ENCODE measurements at regions not wholly inside any gene's neighbourhood (a gene's known extent, or its start where the extent isn't known, plus 50 kb on each side); places are given as distances from the start of the nearest gene placed in this dataset.
"Not testable (repeated sequence)": the region's sequence is repeated elsewhere in the genome, so short reads cannot be mapped to it uniquely, and the experiment has no call there.

GRCh38 chr18:34528177-34528576, 181.9 kb upstream of the DTNA start:
- H3K36me3 ChIP-seq: no peaks in the 10 kb centered on the region
- no peaks in the 10 kb centered on the region for H3K27me3 ChIP-seq
- no peak for TF ChIP-seq CTCF (IDR thresholded peaks at IDR 0.05)
- H3K4me1 ChIP-seq: no peaks in the 10 kb centered on the region
- no peaks in the 10 kb centered on the region for H3K9me3 ChIP-seq
- no peak overlapping the region for H3K27ac ChIP-seq
- no peak overlapping the region for H3K4me3 ChIP-seq
- DNase-seq (ENCODE audit: low spot score in 2 of 2): no peak
- intact Hi-C loops (cut with DNase I): no loop called here

- TF ChIP-seq CTCF (IDR thresholded peaks at IDR 0.05): no peak
- H3K27me3 ChIP-seq: no peaks in the 10 kb centered on the region
Observed at GRCh38 chr18:34529358-34530335, 180.5 kb upstream of the DTNA start.

GRCh38 chr18:34531110-34531509, 179.0 kb upstream of the DTNA start:
- H3K27me3 ChIP-seq: no peaks in the 10 kb centered on the region
- H3K4me1 ChIP-seq: no peaks in the 10 kb centered on the region
- no peaks in the 10 kb centered on the region for H3K9me3 ChIP-seq
- intact Hi-C loops (cut with DNase I): no loop called here
- no peak overlapping the region for H3K4me3 ChIP-seq
- no peak for TF ChIP-seq CTCF (IDR thresholded peaks at IDR 0.05)
- H3K36me3 ChIP-seq: no peaks in the 10 kb centered on the region
- no peak for DNase-seq (ENCODE audit: low spot score in 2 of 2)
- H3K27ac ChIP-seq: no peak overlapping the region

More at GRCh38 chr18:34529358-34530335, 180.5 kb upstream of the DTNA start:
- Histone ChIP-seq H3K4me1 (no peaks in the 10 kb centered on the region), H3K36me3 (no peaks in the 10 kb centered on the region), H3K9me3 (no peaks in the 10 kb centered on the region), H3K27ac (no peak overlapping the region), H3K4me3 (no peak overlapping the region)
- no peak for DNase-seq (ENCODE audit: low spot score in 2 of 2)
- intact Hi-C loops (cut with DNase I): no loop called here

GRCh38 chr18:34534642-34535041, 175.5 kb upstream of the DTNA start:
- H3K36me3 ChIP-seq; DNase-seq (ENCODE audit: low spot score in 2 of 2); intact Hi-C loops (cut with DNase I); H3K4me3 ChIP-seq; H3K27ac ChIP-seq; H3K4me1 ChIP-seq; H3K27me3 ChIP-seq; H3K9me3 ChIP-seq: not testable (repeated sequence)

- Histone ChIP-seq H3K27me3 (no peaks in the 10 kb centered on the region), H3K4me1 (no peaks in the 10 kb centered on the region), H3K4me3 (no peak overlapping the region), H3K27ac (no peak overlapping the region), H3K36me3 (no peaks in the 10 kb centered on the region), H3K9me3 (no peaks in the 10 kb centered on the region)
- no peak for TF ChIP-seq CTCF (IDR thresholded peaks at IDR 0.05)
- DNase-seq (ENCODE audit: low spot score in 2 of 2): no peak
- intact Hi-C loops (cut with DNase I): no loop called here
Observed at GRCh38 chr18:34540897-34541296, 169.2 kb upstream of the DTNA start.

- Histone ChIP-seq H3K4me3 (no peak overlapping the region), H3K4me1 (no peaks in the 10 kb centered on the region), H3K27ac (no peak overlapping the region), H3K27me3 (no peaks in the 10 kb centered on the region), H3K36me3 (no peaks in the 10 kb centered on the region), H3K9me3 (no peaks in the 10 kb centered on the region)
- TF ChIP-seq CTCF (IDR thresholded peaks at IDR 0.05): no peak
- no peak for DNase-seq (ENCODE audit: low spot score in 2 of 2)
- intact Hi-C loops (cut with DNase I): no loop called here
Observed at GRCh38 chr18:34542625-34543024, 167.5 kb upstream of the DTNA start.
